Right atrium auricular region (tissue), 2 donors: ENCODE measurements at regions not wholly inside any gene's neighbourhood (a gene's known extent, or its start where the extent isn't known, plus 50 kb on each side); places are given as distances from the start of the nearest gene placed in this dataset.
"Not testable (repeated sequence)": the region's sequence is repeated elsewhere in the genome, so short reads cannot be mapped to it uniquely, and the experiment has no call there.

ENCODE experiments used
- DNase-seq: peaks from one replicate; pipeline ENCODE4 v3.0.0-alpha.2; 2019; ENCODE audit warnings: low spot score
- H3K27ac ChIP-seq, 2 donors: fragments of 200-600 bp; sonication (generic); 1 replicate in 1 of 2; 2 replicates in 1 of 2; pipeline ENCODE4 v1.5.1; 2016 to 2019
- H3K27me3 ChIP-seq, 2 donors: fragments of 200-600 bp; sonication (generic); one replicate each; pipeline versions ENCODE4 v1.5.1 to v1.6.0; 2017 to 2019
- H3K36me3 ChIP-seq: fragments of 200-600 bp; sonication (generic); one replicate; pipeline ENCODE4 v1.5.1; 2016
- H3K4me1 ChIP-seq, 2 donors: fragments of 200-600 bp; sonication (generic); one replicate each; pipeline versions ENCODE4 v1.5.1 to v1.6.0; 2017 to 2019
- H3K4me3 ChIP-seq, 2 donors: fragments of 200-600 bp; sonication (generic); 1 replicate in 1 of 2; 2 replicates in 1 of 2; pipeline ENCODE4 v1.5.1; 2017 to 2019; ENCODE audit warnings: mild to moderate bottlenecking in 1 of 2, moderate library complexity in 1 of 2
- H3K9me3 ChIP-seq, 2 donors: fragments of 200-600 bp; sonication (generic); one replicate each; pipeline ENCODE4 v1.5.1; 2019
- TF ChIP-seq, protein P1 (sequence below), 2 donors: fragments of 200-600 bp; sonication (generic); IDR thresholded peaks; one replicate each; pipeline ENCODE4 v1.5.1; 2019; ENCODE audit warnings: antibody characterized with exemption in 2 of 2

- Histone ChIP-seq H3K27me3 (no peaks in the 10 kb centered on the region), H3K27ac (no peak overlapping the region), H3K36me3 (no peaks in the 10 kb centered on the region), H3K9me3 (no peaks in the 10 kb centered on the region), H3K4me3 (no peak overlapping the region), H3K4me1 (no peaks in the 10 kb centered on the region)
- no peak for DNase-seq
- TF ChIP-seq, protein P1, sequence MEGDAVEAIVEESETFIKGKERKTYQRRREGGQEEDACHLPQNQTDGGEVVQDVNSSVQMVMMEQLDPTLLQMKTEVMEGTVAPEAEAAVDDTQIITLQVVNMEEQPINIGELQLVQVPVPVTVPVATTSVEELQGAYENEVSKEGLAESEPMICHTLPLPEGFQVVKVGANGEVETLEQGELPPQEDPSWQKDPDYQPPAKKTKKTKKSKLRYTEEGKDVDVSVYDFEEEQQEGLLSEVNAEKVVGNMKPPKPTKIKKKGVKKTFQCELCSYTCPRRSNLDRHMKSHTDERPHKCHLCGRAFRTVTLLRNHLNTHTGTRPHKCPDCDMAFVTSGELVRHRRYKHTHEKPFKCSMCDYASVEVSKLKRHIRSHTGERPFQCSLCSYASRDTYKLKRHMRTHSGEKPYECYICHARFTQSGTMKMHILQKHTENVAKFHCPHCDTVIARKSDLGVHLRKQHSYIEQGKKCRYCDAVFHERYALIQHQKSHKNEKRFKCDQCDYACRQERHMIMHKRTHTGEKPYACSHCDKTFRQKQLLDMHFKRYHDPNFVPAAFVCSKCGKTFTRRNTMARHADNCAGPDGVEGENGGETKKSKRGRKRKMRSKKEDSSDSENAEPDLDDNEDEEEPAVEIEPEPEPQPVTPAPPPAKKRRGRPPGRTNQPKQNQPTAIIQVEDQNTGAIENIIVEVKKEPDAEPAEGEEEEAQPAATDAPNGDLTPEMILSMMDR (IDR thresholded peaks at IDR 0.05): peak in 1 of 2 donors; percentile 52
Observed at GRCh38 chr1:65020774-65021173, 54.4 kb upstream of the JAK1 start.

DNA sequence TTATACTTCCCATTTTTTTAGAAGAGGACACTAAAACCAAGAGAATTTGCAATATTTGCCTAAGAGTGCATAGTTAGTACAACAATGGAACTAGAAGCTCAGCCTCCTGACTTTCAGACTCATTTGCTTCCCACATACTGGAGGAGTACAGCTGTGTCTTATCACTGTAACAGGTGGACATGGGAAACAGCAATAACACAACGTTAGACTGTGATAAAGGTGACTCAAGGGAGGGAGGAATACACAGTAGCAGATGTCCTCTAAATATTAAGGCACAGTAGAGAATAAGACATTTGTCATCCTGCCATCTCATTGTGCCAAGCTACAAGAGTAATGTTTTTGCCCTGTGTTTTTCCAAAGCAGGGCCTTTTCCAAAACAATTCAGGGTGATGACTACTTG is 55.4 kb upstream of the JAK1 start:
- TF ChIP-seq, protein P1 (IDR thresholded peaks at IDR 0.05): no peak
- no peak for DNase-seq
- peaks cover 0 to 7% of the 10 kb centered on the region in 2 donors for H3K4me1 ChIP-seq
- H3K9me3 ChIP-seq: no peaks in the 10 kb centered on the region
- no peak overlapping the region for H3K4me3 ChIP-seq
- no peak overlapping the region for H3K27ac ChIP-seq
- no peaks in the 10 kb centered on the region for H3K27me3 ChIP-seq
- H3K36me3 ChIP-seq: no peaks in the 10 kb centered on the region

DNA sequence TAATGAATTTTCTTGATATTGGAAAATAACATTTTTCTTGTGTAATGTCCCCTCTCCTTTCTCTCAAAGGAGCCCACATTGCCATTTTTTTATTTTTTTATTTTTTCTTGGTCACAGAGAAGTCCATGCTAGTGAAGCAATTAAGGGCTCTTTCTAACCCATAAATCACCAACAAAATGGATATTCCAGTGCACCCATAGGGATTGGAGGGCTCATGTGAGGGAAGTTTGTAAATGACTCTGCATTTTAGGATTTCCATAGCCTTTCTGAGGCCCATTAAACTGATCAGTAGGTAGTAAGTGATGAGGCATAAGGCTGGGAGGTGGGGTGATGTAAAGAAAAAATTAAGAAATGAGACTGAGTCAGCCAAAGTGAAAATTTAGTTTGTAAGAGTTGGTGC is 55.9 kb upstream of the JAK1 start:
- Histone ChIP-seq H3K4me3 (no peak overlapping the region), H3K27me3 (no peaks in the 10 kb centered on the region), H3K9me3 (no peaks in the 10 kb centered on the region), H3K4me1 (peaks cover 0 to 11% of the 10 kb centered on the region in 2 donors), H3K27ac (no peak overlapping the region), H3K36me3 (no peaks in the 10 kb centered on the region)
- no peak for DNase-seq
- TF ChIP-seq, protein P1 (IDR thresholded peaks at IDR 0.05): no peak

GRCh38 chr1:65025794-65026193 is 59.4 kb upstream of the JAK1 start:
- H3K4me1 ChIP-seq: peaks cover 0 to 26% of the 10 kb centered on the region in 2 donors
- H3K36me3 ChIP-seq: no peaks in the 10 kb centered on the region
- no peak overlapping the region for H3K4me3 ChIP-seq
- DNase-seq: no peak
- no peak overlapping the region for H3K27ac ChIP-seq
- TF ChIP-seq, protein P1 (IDR thresholded peaks at IDR 0.05): no peak
- no peaks in the 10 kb centered on the region for H3K9me3 ChIP-seq
- H3K27me3 ChIP-seq: no peaks in the 10 kb centered on the region

DNA sequence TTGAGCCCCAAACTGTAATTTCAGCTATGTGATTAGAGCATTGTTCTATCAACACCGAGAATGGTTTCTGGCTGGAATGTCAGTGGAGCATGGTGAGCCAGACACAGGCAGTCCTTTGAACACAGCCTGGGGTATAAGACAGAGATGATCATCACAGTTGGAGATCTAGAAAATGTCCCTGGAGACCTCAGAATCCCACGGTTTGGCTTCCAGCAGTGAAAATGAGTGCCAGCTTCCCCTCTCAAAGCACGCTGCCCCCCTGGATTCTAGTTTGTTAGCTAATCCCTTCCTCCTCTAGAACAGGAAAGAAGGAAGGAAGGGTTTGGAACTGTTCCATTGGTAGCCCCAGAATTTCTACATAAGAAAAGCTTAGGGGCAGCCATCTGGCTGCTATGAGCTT is 59.9 kb upstream of the JAK1 start:
- peaks cover 0 to 26% of the 10 kb centered on the region in 2 donors for H3K4me1 ChIP-seq
- H3K9me3 ChIP-seq: no peaks in the 10 kb centered on the region
- DNase-seq: no peak
- H3K36me3 ChIP-seq: no peaks in the 10 kb centered on the region
- H3K4me3 ChIP-seq: no peak overlapping the region
- TF ChIP-seq, protein P1 (IDR thresholded peaks at IDR 0.05): no peak
- no peak overlapping the region for H3K27ac ChIP-seq
- no peaks in the 10 kb centered on the region for H3K27me3 ChIP-seq

- DNase-seq: no peak
- TF ChIP-seq, protein P1 (IDR thresholded peaks at IDR 0.05): no peak
- Histone ChIP-seq H3K27ac (no peak overlapping the region), H3K4me1 (peaks cover 0 to 27% of the 10 kb centered on the region in 2 donors), H3K4me3 (no peak overlapping the region), H3K9me3 (no peaks in the 10 kb centered on the region), H3K27me3 (no peaks in the 10 kb centered on the region), H3K36me3 (no peaks in the 10 kb centered on the region)
Observed at GRCh38 chr1:65027666-65028358, 61.5 kb upstream of the JAK1 start.

GRCh38 chr1:65029434-65029833 is 63.1 kb upstream of the JAK1 start:
- not testable (repeated sequence) for H3K4me3 ChIP-seq, H3K27ac ChIP-seq, H3K36me3 ChIP-seq, H3K9me3 ChIP-seq, DNase-seq, H3K27me3 ChIP-seq
- peaks cover 0 to 33% of the 10 kb centered on the region in 2 donors for H3K4me1 ChIP-seq

- H3K4me1 ChIP-seq, H3K4me3 ChIP-seq, H3K27ac ChIP-seq, H3K36me3 ChIP-seq, DNase-seq, H3K27me3 ChIP-seq, H3K9me3 ChIP-seq: not testable (repeated sequence)
Observed at GRCh38 chr1:65034879-65035278, 68.5 kb upstream of the JAK1 start.
